Colon (tissue), 2 donors: ENCODE measurements at regions not wholly inside any gene's neighbourhood (a gene's known extent, or its start where the extent isn't known, plus 50 kb on each side); places are given as distances from the start of the nearest gene placed in this dataset.

Experiments used
- FAIRE-seq: peaks from 2 replicates; lab custom pipeline; 2012; peaks lifted over from hg19 to GRCh38; lab: Jason Lieb, UNC
- donor health status: control.
- donor health status: control.

- FAIRE-seq, result no peak
Measured at GRCh38 chr1:81574408-81574807, 226.3 kb upstream of the ADGRL2 start.

GRCh38 chr1:81573458-81573857 lies 227.3 kb upstream of the ADGRL2 start:
- FAIRE-seq, result no peak

GRCh38 chr1:81571946-81572345 lies 228.8 kb upstream of the ADGRL2 start:
- no peak for FAIRE-seq

- FAIRE-seq, result no peak
Measured at GRCh38 chr1:81569761-81570160, 231.0 kb upstream of the ADGRL2 start.

GRCh38 chr1:81563632-81564031 lies 237.1 kb upstream of the ADGRL2 start:
- FAIRE-seq, result no peak

DNA sequence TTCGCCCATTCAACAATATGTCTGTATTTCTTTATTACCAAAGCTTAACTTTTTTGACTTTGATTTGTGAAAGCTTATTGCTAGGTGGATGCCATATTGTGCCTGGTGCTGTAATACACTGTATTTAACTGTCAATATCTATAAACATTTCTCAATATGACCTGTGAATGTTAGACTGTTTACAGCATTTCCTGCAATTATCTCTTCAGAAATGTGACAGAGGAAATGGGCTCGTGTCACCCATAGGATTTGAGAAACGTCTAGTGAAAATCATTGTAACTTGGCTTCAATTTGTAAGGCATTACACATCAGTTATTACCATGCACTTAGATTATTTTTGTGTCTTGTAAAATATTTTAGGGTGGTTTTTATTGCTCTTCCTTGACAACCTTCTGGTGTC lies 237.8 kb upstream of the ADGRL2 start:
- FAIRE-seq, result no peak

GRCh38 chr1:81560629-81561028 lies 240.1 kb upstream of the ADGRL2 start:
- no peak for FAIRE-seq

GRCh38 chr1:81559662-81560350 lies 240.9 kb upstream of the ADGRL2 start:
- FAIRE-seq, result no peak

- no peak for FAIRE-seq
Measured at GRCh38 chr1:81558291-81559076, 242.2 kb upstream of the ADGRL2 start.

GRCh38 chr1:81556968-81557367 lies 243.8 kb upstream of the ADGRL2 start:
- no peak for FAIRE-seq

DNA sequence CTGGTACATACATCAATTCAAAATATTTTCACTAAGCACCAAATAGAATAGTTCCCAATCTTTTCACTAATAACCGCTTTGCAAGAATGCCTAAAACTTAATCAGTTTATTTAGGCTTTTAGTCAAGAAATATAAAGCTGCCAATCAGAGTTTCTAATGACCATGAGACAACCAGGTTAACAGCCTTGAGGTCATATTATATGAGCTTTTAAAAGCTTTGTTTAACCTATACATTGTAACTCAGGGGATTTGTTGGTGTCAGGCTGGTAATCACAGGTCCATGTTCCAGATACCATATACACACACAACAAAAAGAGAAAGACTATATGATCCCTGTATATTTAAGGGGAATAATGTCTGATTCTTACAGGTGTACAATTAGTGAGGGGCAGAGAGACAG lies 246.2 kb upstream of the ADGRL2 start:
- no peak for FAIRE-seq

GRCh38 chr1:81554108-81554507 lies 246.6 kb upstream of the ADGRL2 start:
- FAIRE-seq, result no peak

GRCh38 chr1:81553503-81553902 lies 247.2 kb upstream of the ADGRL2 start:
- FAIRE-seq, result no peak

DNA sequence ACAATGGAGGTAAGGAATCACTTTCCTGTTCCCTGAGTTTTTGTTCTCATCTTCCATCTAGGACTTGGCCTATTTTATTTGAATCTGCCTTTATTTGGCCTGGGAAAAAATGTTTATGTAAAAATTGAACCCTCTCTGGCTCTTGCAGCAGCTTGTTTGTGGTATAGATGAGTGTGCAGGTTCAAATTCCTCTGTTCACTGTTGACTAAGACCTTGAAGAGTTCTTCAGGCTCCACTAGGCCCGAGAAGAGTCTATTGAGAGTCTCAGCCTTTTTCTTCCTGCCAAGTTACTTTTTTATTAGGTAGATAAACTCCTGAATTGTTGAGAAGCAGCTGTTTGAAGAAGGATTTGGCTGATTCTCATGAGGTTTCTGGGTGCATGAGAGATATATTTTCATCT lies 248.8 kb upstream of the ADGRL2 start:
- no peak for FAIRE-seq

DNA sequence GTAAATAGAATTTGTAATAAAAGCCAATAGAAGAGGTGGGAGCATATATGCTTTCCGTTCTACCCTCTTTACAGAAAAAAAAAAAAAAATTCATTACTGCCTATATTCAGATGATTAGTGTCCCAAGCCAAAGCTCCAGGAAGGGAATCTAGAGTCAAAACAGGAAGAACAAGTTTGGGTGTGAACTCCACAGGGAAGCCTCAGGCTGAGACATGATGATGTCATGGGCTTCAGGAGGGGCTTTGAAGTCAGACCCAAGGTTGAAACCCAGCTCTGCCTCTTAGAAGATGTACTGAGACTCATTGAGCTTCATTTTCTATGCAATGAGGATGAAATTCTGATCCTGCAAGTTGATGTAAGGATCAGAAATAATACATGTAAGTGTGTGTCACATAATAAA lies 250.0 kb upstream of the ADGRL2 start:
- FAIRE-seq, result no peak

- no peak for FAIRE-seq
Measured at GRCh38 chr1:81549588-81550127, 251.1 kb upstream of the ADGRL2 start.

DNA sequence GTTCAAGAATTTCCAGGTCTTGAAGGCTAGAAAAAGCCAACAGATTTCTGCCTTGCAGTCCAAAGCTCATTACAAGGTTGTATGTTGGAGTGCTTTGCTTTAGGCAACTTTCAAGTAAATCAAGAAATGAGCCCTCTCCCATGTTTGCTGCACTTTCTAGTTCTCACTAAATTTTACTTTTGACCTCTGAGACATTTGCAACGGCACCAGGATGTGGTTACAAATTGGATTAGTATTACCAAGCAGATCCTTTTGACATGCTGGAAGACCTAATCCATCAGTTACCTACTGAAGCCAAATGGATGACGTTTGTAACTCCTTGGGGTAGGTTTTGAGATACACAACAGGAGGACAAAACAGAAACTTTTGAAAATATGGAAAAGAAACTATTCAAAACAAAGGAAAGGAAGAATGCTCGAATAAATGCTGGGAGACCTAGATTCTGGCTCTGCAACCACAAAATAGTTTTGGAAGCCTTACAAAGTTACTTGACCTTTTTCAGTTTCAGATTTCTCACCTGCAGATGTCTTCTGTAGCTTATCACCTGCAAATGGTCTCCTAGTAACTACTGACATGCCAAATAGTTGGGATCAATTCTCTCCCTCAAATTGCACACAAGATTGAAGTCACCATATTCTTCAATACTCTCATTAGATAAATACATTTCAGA lies 251.7 kb upstream of the ADGRL2 start:
- FAIRE-seq, result no peak

DNA sequence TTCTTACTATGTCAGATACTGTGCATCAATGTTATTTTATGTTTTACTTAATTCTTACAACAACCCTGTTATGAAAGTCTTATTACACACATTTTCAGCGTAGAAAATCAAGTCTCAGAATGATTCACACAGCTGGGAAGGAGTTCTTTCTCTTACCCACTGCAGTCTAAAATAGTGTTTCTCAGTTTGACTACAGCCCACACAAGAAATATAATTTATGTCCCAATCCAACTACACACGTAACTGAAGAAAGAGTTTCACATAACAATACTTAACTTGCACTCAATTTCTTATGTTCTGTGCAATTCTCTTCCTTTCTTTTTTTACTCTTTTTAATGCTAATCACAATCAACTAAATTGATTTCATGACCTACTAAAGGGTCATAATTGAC lies 252.8 kb upstream of the ADGRL2 start:
- FAIRE-seq, result no peak

GRCh38 chr1:81547261-81547911 lies 253.3 kb upstream of the ADGRL2 start:
- FAIRE-seq, result no peak

DNA sequence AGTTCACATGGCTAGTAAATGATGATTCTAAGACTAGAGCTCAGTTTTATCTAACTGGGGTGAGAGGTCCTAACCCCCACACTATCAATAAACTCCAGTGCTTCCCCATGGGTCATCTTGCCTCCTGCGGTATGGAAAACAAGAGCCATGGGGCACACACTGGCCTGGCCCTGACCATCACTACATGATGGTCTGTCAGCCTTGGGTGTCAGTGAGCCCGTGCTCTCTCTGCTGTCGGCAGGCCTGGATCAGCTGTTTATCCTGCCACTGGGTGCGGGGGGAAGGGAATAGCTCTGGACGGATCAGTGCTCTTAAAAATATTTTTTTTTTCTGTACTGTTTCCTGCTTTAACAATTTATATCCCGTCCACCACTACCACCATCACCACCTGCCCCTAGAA lies 255.0 kb upstream of the ADGRL2 start:
- no peak for FAIRE-seq

DNA sequence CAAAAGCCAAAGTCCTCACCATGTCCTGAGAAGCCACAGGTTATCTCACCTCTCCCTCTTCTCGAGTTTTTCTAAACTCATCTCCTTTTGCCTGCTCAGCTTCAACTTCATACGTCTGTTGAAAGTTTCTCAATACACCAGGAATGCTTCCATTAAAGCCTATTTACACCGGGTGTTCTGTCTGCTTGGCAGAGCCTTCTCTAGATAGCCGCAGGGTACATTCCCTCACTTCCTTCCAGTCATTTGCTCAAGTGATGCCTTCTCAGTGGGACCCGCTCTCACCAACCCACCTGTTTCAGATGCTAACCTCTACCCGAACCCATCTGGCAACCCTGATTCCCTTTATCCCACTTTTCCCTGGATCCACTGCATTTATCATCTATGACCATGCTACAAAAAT lies 257.0 kb upstream of the ADGRL2 start:
- FAIRE-seq, result no peak

- no peak for FAIRE-seq
Measured at GRCh38 chr1:81542196-81542595, 258.5 kb upstream of the ADGRL2 start.

DNA sequence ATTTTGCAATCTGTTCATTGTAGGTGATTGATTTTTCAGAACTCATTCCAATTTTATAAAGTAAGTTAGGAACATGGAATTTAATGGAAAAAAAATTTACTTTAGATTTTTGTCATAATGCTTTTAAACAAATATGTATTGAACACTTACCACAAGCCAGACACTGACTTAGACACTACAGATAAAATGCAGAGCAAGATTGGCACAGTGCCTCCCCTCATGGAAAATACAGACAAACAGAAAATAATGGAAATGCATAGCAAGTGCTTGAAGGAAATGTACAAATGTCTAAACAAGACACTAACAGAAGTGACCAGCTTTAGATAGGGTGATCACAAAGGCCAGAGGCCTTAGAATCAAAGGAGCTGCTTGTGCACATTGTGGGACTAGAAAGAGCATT lies 260.5 kb upstream of the ADGRL2 start:
- no peak for FAIRE-seq
